ENCODE measurements at regions not wholly inside any gene's neighbourhood (a gene's known extent, or its start where the extent isn't known, plus 50 kb on each side); places are given as distances from the start of the nearest gene placed in this dataset.

DNA sequence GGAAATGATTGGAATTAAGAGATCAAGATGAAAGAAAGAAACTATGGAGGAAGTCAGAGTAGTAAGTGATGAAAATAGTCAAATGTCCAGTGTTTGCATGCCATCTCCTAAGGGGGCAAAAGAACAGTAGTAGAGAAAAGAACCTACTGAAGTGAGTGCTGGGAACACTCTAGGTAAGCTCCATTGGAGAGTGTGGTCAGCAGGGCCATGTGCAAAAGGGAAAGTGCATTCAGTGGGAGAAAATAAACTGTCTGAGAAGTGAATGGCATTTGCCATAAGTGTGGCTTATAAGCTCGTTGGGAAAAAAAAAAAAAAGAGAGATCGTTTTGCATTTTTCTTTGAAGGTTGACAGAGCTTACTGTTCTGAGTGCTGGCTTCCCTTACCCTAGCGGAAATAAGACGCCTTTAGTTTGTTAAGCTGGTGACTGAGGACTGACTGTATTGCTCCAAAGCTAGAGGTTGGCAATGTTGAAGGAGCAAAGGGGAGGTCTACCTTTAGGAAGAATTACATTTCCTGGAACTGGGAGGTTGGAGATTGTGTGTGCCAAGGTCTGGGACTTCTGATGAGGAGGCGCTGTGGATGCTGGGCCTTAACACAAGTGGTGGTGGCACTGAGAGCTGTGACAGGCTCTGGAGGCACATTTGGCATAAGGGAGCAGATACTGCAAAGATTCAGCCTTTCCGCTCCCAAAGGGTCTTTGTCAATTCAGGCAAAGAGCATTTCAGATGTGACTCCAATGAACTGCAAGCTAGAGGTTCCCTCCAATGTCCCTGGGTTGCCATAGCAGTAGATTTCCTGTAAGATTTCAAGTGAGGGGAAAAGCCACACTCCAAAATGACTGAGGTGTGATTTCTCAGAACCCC lies 287.8 kb upstream of the SATB1 start:
- no peak for TF ChIP-seq POLR2A (IDR thresholded peaks at IDR 0.05; ENCODE audit: low read length)
- TF ChIP-seq GATA1 (IDR thresholded peaks at IDR 0.05; ENCODE audit: low read depth, low read length): no peak

Measured in erythroblast (primary cell).